ENCODE measurements at regions not wholly inside any gene's neighbourhood (a gene's known extent, or its start where the extent isn't known, plus 50 kb on each side); places are given as distances from the start of the nearest gene placed in this dataset.

DNA sequence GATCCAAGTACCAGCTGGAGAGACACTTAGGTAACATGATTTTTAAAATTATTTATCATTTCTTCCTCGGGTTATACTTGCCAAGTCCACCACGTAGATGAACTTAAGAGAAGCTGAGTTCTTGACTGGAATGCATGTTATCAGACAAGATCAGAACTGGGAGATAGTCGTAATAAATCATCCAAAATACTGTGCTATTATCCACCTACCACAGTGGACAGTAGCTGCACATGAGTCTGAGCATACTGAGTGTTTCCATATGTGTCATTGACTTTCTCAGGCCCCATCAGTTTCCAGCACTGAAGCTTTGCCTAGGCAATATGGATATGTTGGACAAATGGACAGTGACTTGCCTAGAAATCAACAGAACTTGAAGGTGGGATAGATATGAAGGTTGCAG, 77.9 kb upstream of the RRP15 start:
- TF ChIP-seq POLR2A (IDR thresholded peaks at IDR 0.05) (no peak), CTCF (IDR thresholded peaks at IDR 0.05) (no peak), EP300 (IDR thresholded peaks at IDR 0.05; ENCODE audit: low read depth) (no peak)
